Ascending aorta (tissue), 2 donors: ENCODE measurements at regions not wholly inside any gene's neighbourhood (a gene's known extent, or its start where the extent isn't known, plus 50 kb on each side); places are given as distances from the start of the nearest gene placed in this dataset.

Experiments used
- DNase-seq, 2 donors: peaks; one replicate each; pipeline ENCODE4 v3.0.0-alpha.2; 2019; ENCODE audit warnings: low spot score in 2 of 2
- H3K27ac ChIP-seq, 2 donors: fragments of 200-600 bp; sonication (generic); one replicate each; pipeline ENCODE4 v1.5.1; 2016 to 2017; ENCODE audit warnings: mild to moderate bottlenecking in 1 of 2
- H3K27me3 ChIP-seq: fragments of 200-600 bp; sonication (generic); one replicate; pipeline ENCODE4 v1.5.1; 2017
- H3K36me3 ChIP-seq, 2 donors: fragments of 200-600 bp; sonication (generic); one replicate each; pipeline ENCODE4 v1.5.1; 2016
- H3K4me1 ChIP-seq, 2 donors: fragments of 200-600 bp; sonication (generic); one replicate each; pipeline ENCODE4 v1.5.1; 2016 to 2017; ENCODE audit warnings: mild to moderate bottlenecking in 1 of 2
- H3K4me3 ChIP-seq, 2 donors: fragments of 200-600 bp; sonication (generic); one replicate each; pipeline ENCODE4 v1.5.1; 2016 to 2017; ENCODE audit warnings: mild to moderate bottlenecking in 1 of 2
- H3K9me3 ChIP-seq, 2 donors: fragments of 200-600 bp; sonication (generic); one replicate each; pipeline ENCODE4 v1.5.1; 2016
- CTCF ChIP-seq, 3 experiments: fragments of 200-600 bp in 2 of 3; fragments of 450-650 bp in 1 of 3; sonication (generic) in 2 of 3; IDR thresholded peaks; one replicate each; pipeline ENCODE4 v1.5.1; 2016 to 2019; ENCODE audit warnings: antibody characterized with exemption in 3 of 3, mild to moderate bottlenecking in 1 of 3, moderate library complexity in 1 of 3
- intact Hi-C: fragments of 100-400 bp; cut with DNase I; formaldehyde crosslinking; loops from one replicate; pipeline ENCODE4 v1.15.1; 2023

DNA sequence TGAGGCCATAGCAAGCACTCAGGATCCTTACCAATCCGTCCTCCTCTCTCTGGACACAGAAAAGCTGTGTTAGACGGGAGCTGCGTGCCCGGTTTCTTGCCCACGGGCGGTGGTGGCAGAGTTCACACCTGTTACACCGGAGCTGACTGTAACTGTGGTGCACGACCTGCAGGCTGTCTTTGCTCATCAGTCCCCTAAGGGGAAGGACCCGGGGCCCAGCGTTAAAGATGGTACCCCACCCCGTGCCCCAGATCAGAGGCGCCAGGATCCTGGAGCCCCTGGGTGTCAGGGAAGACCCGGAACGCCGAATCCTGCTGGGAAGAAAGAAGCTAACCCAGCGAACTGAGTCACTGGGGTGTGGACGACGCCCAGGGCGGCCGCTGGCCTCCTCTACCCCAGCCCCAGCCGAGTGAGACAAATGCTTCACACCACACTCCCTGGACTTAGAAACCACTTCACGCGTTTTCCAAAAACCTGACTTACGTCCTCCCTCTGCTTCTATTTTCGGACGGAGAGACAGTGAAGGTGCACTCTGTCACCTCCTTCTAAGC lies 293.6 kb upstream of the SALL3 start:
- TF ChIP-seq CTCF (IDR thresholded peaks at IDR 0.05): no peak
- Histone ChIP-seq H3K4me3 (no peak overlapping the region), H3K36me3 (no peaks in the 10 kb centered on the region), H3K27ac (no peak overlapping the region), H3K9me3 (no peaks in the 10 kb centered on the region), H3K4me1 (no peaks in the 10 kb centered on the region), H3K27me3 (no peaks in the 10 kb centered on the region)
- intact Hi-C loops: no loop called here
- no peak for DNase-seq

DNA sequence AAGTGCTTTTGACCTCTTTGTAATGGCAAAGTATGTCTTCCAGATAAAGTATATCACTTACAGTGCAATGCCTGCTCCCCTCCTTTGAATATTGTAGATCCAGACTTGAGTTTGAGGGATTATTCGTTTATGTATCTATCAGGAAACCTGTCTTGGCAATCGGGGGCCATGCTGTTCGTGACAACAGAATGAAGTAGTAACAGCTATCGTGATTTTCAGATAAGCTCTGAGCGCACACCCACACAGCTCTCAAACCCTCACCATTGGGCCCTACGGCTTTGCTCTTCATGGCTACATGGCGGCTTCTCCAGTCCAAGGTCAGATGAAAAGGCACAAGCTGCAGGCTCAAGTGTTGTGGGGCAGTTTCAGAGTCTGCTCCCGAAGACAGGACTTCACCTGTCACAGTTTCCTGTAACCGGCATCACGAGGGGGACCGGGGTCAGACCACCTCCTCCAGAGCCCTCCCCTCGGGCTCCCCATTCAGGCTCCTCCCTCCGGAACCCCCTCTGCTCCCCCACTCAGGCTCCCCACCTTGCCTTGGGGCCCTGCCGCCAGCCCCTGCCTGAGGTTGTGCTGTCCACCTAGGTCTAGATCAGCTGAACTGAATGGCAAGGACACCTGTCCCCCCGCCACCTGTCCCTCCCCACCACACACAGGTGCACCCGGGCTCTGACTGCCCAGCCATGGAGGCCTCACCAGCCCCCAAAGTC lies 292.5 kb upstream of the SALL3 start:
- intact Hi-C loops: no loop called here
- TF ChIP-seq CTCF (IDR thresholded peaks at IDR 0.05): no peak
- no peaks in the 10 kb centered on the region for H3K9me3 ChIP-seq
- H3K27me3 ChIP-seq: no peaks in the 10 kb centered on the region
- DNase-seq: no peak
- H3K4me1 ChIP-seq: no peaks in the 10 kb centered on the region
- H3K4me3 ChIP-seq: no peak overlapping the region
- no peak overlapping the region for H3K27ac ChIP-seq
- H3K36me3 ChIP-seq: no peaks in the 10 kb centered on the region

DNA sequence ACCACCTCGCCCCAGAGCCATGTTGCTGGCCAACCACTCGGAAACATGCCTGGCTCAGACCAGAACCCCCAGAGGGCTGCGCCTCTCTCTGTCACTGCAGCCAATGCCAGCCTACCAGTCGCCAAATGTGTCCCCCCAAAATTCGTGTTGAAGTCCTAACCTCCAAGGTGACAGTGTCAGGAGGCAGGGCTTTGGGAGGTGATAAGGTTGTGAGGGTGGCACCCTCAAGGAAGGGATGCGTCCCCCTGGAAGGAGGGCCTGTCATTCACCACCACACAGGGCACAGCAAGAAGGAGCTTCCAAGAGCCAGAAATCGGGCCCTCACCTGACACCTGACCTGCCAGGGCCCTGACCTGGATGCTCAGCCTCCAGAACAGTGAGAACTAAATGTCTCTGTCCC lies 291.9 kb upstream of the SALL3 start:
- H3K4me1 ChIP-seq: no peaks in the 10 kb centered on the region
- no peak overlapping the region for H3K27ac ChIP-seq
- no peak overlapping the region for H3K4me3 ChIP-seq
- TF ChIP-seq CTCF (IDR thresholded peaks at IDR 0.05): no peak
- H3K27me3 ChIP-seq: no peaks in the 10 kb centered on the region
- intact Hi-C loops: no loop called here
- no peaks in the 10 kb centered on the region for H3K36me3 ChIP-seq
- no peak for DNase-seq
- H3K9me3 ChIP-seq: no peaks in the 10 kb centered on the region

DNA sequence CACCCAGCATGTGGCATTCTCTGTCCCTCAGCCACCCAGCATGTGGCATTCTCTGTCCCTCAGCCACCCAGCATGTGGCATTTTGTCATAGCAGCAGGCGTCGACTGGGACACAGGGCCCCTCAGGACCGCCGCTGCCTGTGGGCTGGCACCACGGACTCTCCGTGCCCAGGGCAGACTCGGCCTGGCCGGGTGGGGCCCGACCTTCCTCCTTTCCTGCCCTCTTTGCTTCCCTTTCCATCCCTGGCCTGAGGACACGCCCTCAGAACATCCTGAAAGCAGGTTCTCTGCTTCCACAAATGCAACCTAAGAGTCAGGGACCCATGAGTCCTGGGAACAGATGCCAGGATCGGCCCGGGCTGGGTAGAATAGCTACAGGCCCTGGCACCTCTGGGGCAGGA lies 291.4 kb upstream of the SALL3 start:
- Histone ChIP-seq H3K4me3 (no peak overlapping the region), H3K27me3 (no peaks in the 10 kb centered on the region), H3K36me3 (no peaks in the 10 kb centered on the region), H3K4me1 (no peaks in the 10 kb centered on the region), H3K9me3 (no peaks in the 10 kb centered on the region), H3K27ac (no peak overlapping the region)
- no peak for DNase-seq
- intact Hi-C loops: no loop called here
- TF ChIP-seq CTCF (IDR thresholded peaks at IDR 0.05): no peak

DNA sequence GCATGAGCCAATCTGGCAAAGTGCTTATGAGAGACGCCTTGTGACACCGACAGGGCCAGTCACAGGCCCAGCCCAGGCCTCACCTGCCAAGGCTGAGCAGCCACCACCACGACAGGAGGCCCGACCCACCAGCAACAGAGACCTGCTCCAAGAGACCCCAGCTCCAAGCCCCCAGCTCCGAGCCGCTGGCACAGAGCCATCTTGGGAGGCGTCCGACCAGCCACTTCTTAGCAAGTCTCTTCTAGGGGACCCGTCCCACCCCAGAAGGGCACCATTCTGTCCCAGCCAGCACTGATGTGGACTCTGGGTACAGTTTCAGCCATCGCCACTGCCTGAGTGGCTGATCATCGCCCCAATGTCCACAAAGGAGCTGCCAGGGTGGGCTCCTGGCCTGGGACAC lies 290.7 kb upstream of the SALL3 start:
- DNase-seq: no peak
- no peaks in the 10 kb centered on the region for H3K4me1 ChIP-seq
- no peak for TF ChIP-seq CTCF (IDR thresholded peaks at IDR 0.05)
- no peaks in the 10 kb centered on the region for H3K9me3 ChIP-seq
- intact Hi-C loops: no loop called here
- no peaks in the 10 kb centered on the region for H3K27me3 ChIP-seq
- no peak overlapping the region for H3K27ac ChIP-seq
- H3K4me3 ChIP-seq: no peak overlapping the region
- H3K36me3 ChIP-seq: no peaks in the 10 kb centered on the region
